Mesenchymal stem cell (in vitro differentiated cells and primary cell): ENCODE measurements at regions not wholly inside any gene's neighbourhood (a gene's known extent, or its start where the extent isn't known, plus 50 kb on each side); places are given as distances from the start of the nearest gene placed in this dataset.
"Not testable (repeated sequence)": the region's sequence is repeated elsewhere in the genome, so short reads cannot be mapped to it uniquely, and the experiment has no call there.

Source experiments
- DNase-seq: peaks from one replicate; pipeline ENCODE4 v3.0.0-alpha.2; 2013
- H2AFZ ChIP-seq: one replicate; pipeline ENCODE4 v1.6.1; 2013; ENCODE audit warnings: low read depth, mild to moderate bottlenecking, control low read depth, inconsistent platforms, low read length, moderate library complexity
- H2AK5ac ChIP-seq: 2 replicates; pipeline ENCODE4 v1.6.1; 2013; ENCODE audit warnings: low read length, moderate library complexity, mild to moderate bottlenecking, inconsistent platforms; ENCODE audit not compliant: severe bottlenecking
- H2BK120ac ChIP-seq: one replicate; pipeline ENCODE4 v1.6.1; 2013; ENCODE audit warnings: low read depth, mild to moderate bottlenecking, inconsistent platforms, low read length, moderate library complexity
- H2BK12ac ChIP-seq, 2 experiments: one replicate each; pipeline ENCODE4 v1.6.1; 2013; ENCODE audit warnings: inconsistent platforms in 2 of 2, low read length in 2 of 2, mild to moderate bottlenecking in 2 of 2, moderate library complexity in 2 of 2, control low read depth in 1 of 2
- H2BK15ac ChIP-seq: one replicate; pipeline ENCODE4 v1.6.1; 2013; ENCODE audit warnings: mild to moderate bottlenecking, low read depth, inconsistent platforms; ENCODE audit not compliant: poor library complexity, severe bottlenecking
- H2BK5ac ChIP-seq: 2 replicates; pipeline ENCODE4 v1.6.1; 2013; ENCODE audit warnings: low read depth, mild to moderate bottlenecking, low read length, control low read depth, inconsistent platforms; ENCODE audit not compliant: poor library complexity, severe bottlenecking
- H3K14ac ChIP-seq, 2 experiments: one replicate each; pipeline ENCODE4 v1.6.1; 2013; ENCODE audit warnings: inconsistent platforms in 2 of 2, low read length in 2 of 2, control low read depth in 1 of 2, mild to moderate bottlenecking in 1 of 2, moderate library complexity in 1 of 2
- H3K18ac ChIP-seq, 2 experiments: one replicate each; pipeline ENCODE4 v1.6.1; 2013; ENCODE audit warnings: inconsistent platforms in 2 of 2, low read length in 2 of 2, control low read depth in 1 of 2, low read depth in 1 of 2, mild to moderate bottlenecking in 1 of 2
- H3K23ac ChIP-seq, 2 experiments: one replicate each; pipeline ENCODE4 v1.6.1; 2013; ENCODE audit warnings: inconsistent platforms in 2 of 2, low read length in 2 of 2, mild to moderate bottlenecking in 2 of 2, moderate library complexity in 2 of 2, control low read depth in 1 of 2
- H3K27ac ChIP-seq: 2 replicates; pipeline ENCODE4 v1.5.1; 2013; ENCODE audit warnings: mild to moderate bottlenecking, moderate library complexity, low read length, control low read depth, inconsistent platforms; ENCODE audit not compliant: poor library complexity, severe bottlenecking
- H3K27me3 ChIP-seq, 2 experiments: 2 replicates each; pipeline versions ENCODE4 v1.6.1 to v1.7.0; 2013; ENCODE audit warnings: low read length in 2 of 2, mild to moderate bottlenecking in 2 of 2, moderate library complexity in 2 of 2, control low read depth in 1 of 2, inconsistent platforms in 1 of 2; ENCODE audit not compliant: control insufficient read depth in 1 of 2, insufficient read depth in 1 of 2
- H3K36me3 ChIP-seq, 2 experiments: 2 replicates each; pipeline versions ENCODE4 v1.6.1 to v1.7.0; 2013; ENCODE audit warnings: low read length in 2 of 2, control low read depth in 1 of 2, inconsistent platforms in 1 of 2, low read depth in 1 of 2, mild to moderate bottlenecking in 1 of 2; ENCODE audit not compliant: insufficient read depth in 2 of 2, control insufficient read depth in 1 of 2
- H3K4ac ChIP-seq, 2 experiments: one replicate each; pipeline ENCODE4 v1.6.1; 2013; ENCODE audit warnings: inconsistent platforms in 2 of 2, low read length in 2 of 2, mild to moderate bottlenecking in 2 of 2, moderate library complexity in 2 of 2, control low read depth in 1 of 2, low read depth in 1 of 2
- H3K4me1 ChIP-seq: 2 replicates; pipeline ENCODE4 v1.6.1; 2013; ENCODE audit warnings: low read depth, low read length, control low read depth; ENCODE audit not compliant: control insufficient read depth, insufficient read depth
- H3K4me2 ChIP-seq: 2 replicates; pipeline ENCODE4 v1.6.1; 2013; ENCODE audit warnings: low read length, mild to moderate bottlenecking, inconsistent platforms; ENCODE audit not compliant: poor library complexity, severe bottlenecking
- H3K4me3 ChIP-seq, 2 experiments: 2 replicates each; pipeline versions ENCODE4 v1.5.1 to v1.7.0; 2013; ENCODE audit warnings: low read length in 2 of 2, mild to moderate bottlenecking in 2 of 2, control low read depth in 1 of 2, low read depth in 1 of 2; ENCODE audit not compliant: insufficient read depth in 1 of 2
- H3K79me1 ChIP-seq: replicated peaks from 2 replicates; pipeline ENCODE4 v1.6.1; 2013; ENCODE audit warnings: mild to moderate bottlenecking, control low read depth, low read length, inconsistent platforms; ENCODE audit not compliant: poor library complexity, severe bottlenecking
- H3K9ac ChIP-seq: 2 replicates; pipeline ENCODE4 v1.7.0; 2013; ENCODE audit warnings: mild to moderate bottlenecking, low read length, moderate library complexity
- H3K9me3 ChIP-seq: 2 replicates; pipeline ENCODE4 v1.7.0; 2013; ENCODE audit warnings: mild to moderate bottlenecking, low read length; ENCODE audit not compliant: control insufficient read depth
- H4K8ac ChIP-seq: one replicate; pipeline ENCODE4 v1.6.1; 2013; ENCODE audit warnings: inconsistent platforms, mild to moderate bottlenecking, low read length, moderate library complexity
- H4K91ac ChIP-seq: one replicate; pipeline ENCODE4 v1.6.1; 2013; ENCODE audit warnings: mild to moderate bottlenecking, low read length, inconsistent platforms
- WGBS: methylation state at CpG from one replicate; pipeline ENCODE4 v1.1.7; 2013; ENCODE audit warnings: mixed read lengths; 5-methylcytosine and 5-hydroxymethylcytosine counted together

DNA sequence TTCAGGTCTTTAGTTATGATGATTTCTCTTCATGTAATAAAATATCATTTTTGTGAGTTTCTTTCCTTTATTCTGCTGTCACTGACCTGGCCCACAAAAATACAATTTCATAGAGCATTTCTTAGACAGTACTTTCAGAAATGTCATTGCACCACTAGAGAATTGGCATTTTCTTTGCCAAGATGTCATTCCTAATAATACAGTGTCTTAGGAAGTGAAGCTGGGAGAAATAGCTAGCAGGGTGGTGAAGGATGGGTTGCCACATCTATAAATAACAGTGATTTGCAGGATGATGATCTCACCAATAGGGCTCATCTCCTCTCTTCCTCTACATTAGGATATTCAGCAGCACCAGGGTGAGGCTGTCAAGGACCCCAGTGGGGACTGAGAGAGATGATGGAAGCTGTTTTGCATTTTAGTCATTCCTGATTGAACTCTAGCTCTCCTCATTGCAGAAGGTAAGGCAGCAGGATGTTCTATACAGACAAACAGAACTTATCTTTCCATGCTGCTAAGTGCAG is 452.1 kb downstream of the NXPH1 start:
- Histone ChIP-seq H3K23ac (no peak overlapping the region), H3K36me3 (no peaks in the 10 kb centered on the region), H3K27ac (no peak overlapping the region), H2BK12ac (no peak overlapping the region), H3K4me3 (no peak overlapping the region), H3K18ac (no peak overlapping the region), H3K4me1 (no peaks in the 10 kb centered on the region), H3K9me3 (peaks cover 12% of the 10 kb centered on the region), H3K4ac (no peak overlapping the region), H2BK5ac (no peak overlapping the region), H3K4me2 (no peak overlapping the region), H3K79me1 (no peaks in the 10 kb centered on the region), H3K14ac (no peak overlapping the region), H3K9ac (no peak overlapping the region), H2BK120ac (no peak overlapping the region), H3K27me3 (no peaks in the 10 kb centered on the region), H4K8ac (no peak overlapping the region), H2BK15ac (no peak overlapping the region), H2AFZ (no peak overlapping the region), H2AK5ac (no peak overlapping the region), H4K91ac (no peak overlapping the region)
- no peak for DNase-seq

DNA sequence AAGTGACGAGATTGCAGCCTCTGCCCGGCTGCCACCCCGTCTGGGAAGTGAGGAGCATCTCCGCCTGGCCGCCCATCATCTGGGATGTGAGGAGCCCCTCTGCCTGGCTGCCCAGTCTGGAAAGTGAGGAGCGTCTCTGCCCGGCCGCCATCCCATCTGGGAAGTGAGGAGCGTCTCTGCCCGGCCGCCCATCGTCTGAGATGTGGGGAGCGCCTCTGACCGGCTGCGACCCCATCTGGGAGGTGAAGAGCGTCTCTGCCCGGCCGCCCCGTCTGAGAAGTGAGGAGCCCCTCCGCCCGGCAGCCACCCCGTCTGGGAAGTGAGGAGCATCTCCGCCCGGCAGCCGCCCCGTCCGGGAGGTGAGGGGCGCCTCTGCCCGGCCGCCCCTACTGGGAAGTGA is 456.9 kb downstream of the NXPH1 start:
- H3K4me1 ChIP-seq, H3K4me3 ChIP-seq, H3K4ac ChIP-seq, H3K9ac ChIP-seq, H3K36me3 ChIP-seq, H3K27ac ChIP-seq, H3K14ac ChIP-seq, H2AK5ac ChIP-seq, H2BK120ac ChIP-seq, H2BK12ac ChIP-seq, H3K79me1 ChIP-seq, DNase-seq, H4K91ac ChIP-seq, H2AFZ ChIP-seq, H2BK5ac ChIP-seq, H3K23ac ChIP-seq, H4K8ac ChIP-seq, H3K18ac ChIP-seq, H2BK15ac ChIP-seq, H3K4me2 ChIP-seq, H3K27me3 ChIP-seq: not testable (repeated sequence)
- peaks cover 16% of the 10 kb centered on the region for H3K9me3 ChIP-seq
- 96% methylated on average over 11 of the region's 30 CpGs for WGBS

- no peak overlapping the region for H3K18ac ChIP-seq
- peaks cover 11% of the 10 kb centered on the region for H3K9me3 ChIP-seq
- no peak overlapping the region for H2AK5ac ChIP-seq
- no peak overlapping the region for H4K91ac ChIP-seq
- H3K4me2 ChIP-seq = no peak overlapping the region
- H3K27me3 ChIP-seq = no peaks in the 10 kb centered on the region
- no peaks in the 10 kb centered on the region for H3K79me1 ChIP-seq
- H2BK15ac ChIP-seq = no peak overlapping the region
- WGBS = 100% methylated on average over 2 of the region's 2 CpGs
- DNase-seq = no peak
- no peak overlapping the region for H4K8ac ChIP-seq
- H2BK120ac ChIP-seq = no peak overlapping the region
- no peak overlapping the region for H3K23ac ChIP-seq
- H3K27ac ChIP-seq = no peak overlapping the region
- H3K9ac ChIP-seq = no peak overlapping the region
- no peaks in the 10 kb centered on the region for H3K36me3 ChIP-seq
- no peak overlapping the region for H2BK12ac ChIP-seq
- no peak overlapping the region for H2BK5ac ChIP-seq
- H3K4me3 ChIP-seq = no peak overlapping the region
- H3K14ac ChIP-seq = no peak overlapping the region
- H3K4ac ChIP-seq = no peak overlapping the region
- no peak overlapping the region for H2AFZ ChIP-seq
- H3K4me1 ChIP-seq = no peaks in the 10 kb centered on the region
Observed at GRCh38 chr7:8893775-8894174, 460.4 kb downstream of the NXPH1 start.

GRCh38 chr7:8906396-8907075 is 473.1 kb downstream of the NXPH1 start:
- no peak overlapping the region for H3K27ac ChIP-seq
- H2BK15ac ChIP-seq = no peak overlapping the region
- no peak overlapping the region for H2BK120ac ChIP-seq
- H3K14ac ChIP-seq = no peak overlapping the region
- no peak overlapping the region for H4K8ac ChIP-seq
- H3K79me1 ChIP-seq = no peaks in the 10 kb centered on the region
- H2AK5ac ChIP-seq = no peak overlapping the region
- no peak for DNase-seq
- no peaks in the 10 kb centered on the region for H3K27me3 ChIP-seq
- H3K18ac ChIP-seq = no peak overlapping the region
- no peak overlapping the region for H3K9ac ChIP-seq
- H3K9me3 ChIP-seq = peaks cover 3% of the 10 kb centered on the region
- no peak overlapping the region for H4K91ac ChIP-seq
- H3K23ac ChIP-seq = no peak overlapping the region
- no peak overlapping the region for H2AFZ ChIP-seq
- no peak overlapping the region for H3K4me3 ChIP-seq
- H3K36me3 ChIP-seq = no peaks in the 10 kb centered on the region
- 86% methylated on average over 6 of the region's 6 CpGs for WGBS
- H3K4ac ChIP-seq = no peak overlapping the region
- no peak overlapping the region for H3K4me2 ChIP-seq
- H3K4me1 ChIP-seq = no peaks in the 10 kb centered on the region
- no peak overlapping the region for H2BK5ac ChIP-seq
- no peak overlapping the region for H2BK12ac ChIP-seq
